ENCODE measurements at regions not wholly inside any gene's neighbourhood (a gene's known extent, or its start where the extent isn't known, plus 50 kb on each side); places are given as distances from the start of the nearest gene placed in this dataset.
A peak's percentile ranks its signal among the peaks of the same experiment; 100 is the strongest.
"Not testable (repeated sequence)": the region's sequence is repeated elsewhere in the genome, so short reads cannot be mapped to it uniquely, and the experiment has no call there.

DNA sequence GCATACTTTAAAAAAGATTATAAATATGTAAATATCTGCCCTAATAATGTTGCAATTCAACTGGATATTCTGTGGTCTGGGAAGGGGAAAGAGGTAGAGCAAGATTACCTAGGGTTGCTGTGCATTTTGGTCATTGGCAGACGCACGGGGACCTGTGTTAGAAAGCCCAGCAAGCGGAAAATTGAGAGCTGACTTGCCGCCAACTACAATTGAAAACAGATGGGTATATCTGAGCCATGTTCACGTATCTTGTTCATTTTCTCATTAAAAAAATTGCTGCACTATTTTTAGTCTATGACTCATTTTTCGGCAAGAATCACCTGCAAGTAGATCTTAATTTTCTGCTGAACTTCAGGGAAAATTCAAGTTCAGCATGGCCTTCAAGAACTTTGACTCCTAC is 308.5 kb upstream of the TMTC4 start:
- H3K27ac Mint-ChIP-seq = no peak overlapping the region
- no peak overlapping the region for H3K4me3 Mint-ChIP-seq
- no peaks in the 10 kb centered on the region for H3K9me3 Mint-ChIP-seq
- peaks cover 24% of the 10 kb centered on the region for H3K4me1 Mint-ChIP-seq
- H3K36me3 Mint-ChIP-seq (ENCODE audit: low read depth) = no peaks in the 10 kb centered on the region
- TF ChIP-seq CTCF (IDR thresholded peaks at IDR 0.05; ENCODE audit: unreplicated experiment in 3 of 3) = no peak
- H3K27me3 Mint-ChIP-seq (ENCODE audit: low read depth) = no peaks in the 10 kb centered on the region

GRCh38 chr13:100980171-100980570 is 305.6 kb upstream of the TMTC4 start:
- Mint-ChIP-seq H3K27me3 (ENCODE audit: low read depth) (no peaks in the 10 kb centered on the region), H3K9me3 (no peaks in the 10 kb centered on the region), H3K4me1 (peaks cover 24% of the 10 kb centered on the region), H3K4me3 (peak overlapping the region in 1 of 3 experiments; percentile 10), H3K36me3 (ENCODE audit: low read depth) (no peaks in the 10 kb centered on the region), H3K27ac (peak overlapping the region in 2 of 3 experiments; percentile 62 to 71)
- TF ChIP-seq CTCF (IDR thresholded peaks at IDR 0.05; ENCODE audit: unreplicated experiment in 3 of 3) = no peak

- no peak for TF ChIP-seq CTCF (IDR thresholded peaks at IDR 0.05; ENCODE audit: unreplicated experiment in 3 of 3)
- no peak overlapping the region for H3K27ac Mint-ChIP-seq
- no peak overlapping the region for H3K4me3 Mint-ChIP-seq
- no peaks in the 10 kb centered on the region for H3K36me3 Mint-ChIP-seq (ENCODE audit: low read depth)
- H3K27me3 Mint-ChIP-seq (ENCODE audit: low read depth) = no peaks in the 10 kb centered on the region
- H3K4me1 Mint-ChIP-seq = peaks cover 20% of the 10 kb centered on the region
- H3K9me3 Mint-ChIP-seq = no peaks in the 10 kb centered on the region
Measured at GRCh38 chr13:100977841-100978240, 303.2 kb upstream of the TMTC4 start.

DNA sequence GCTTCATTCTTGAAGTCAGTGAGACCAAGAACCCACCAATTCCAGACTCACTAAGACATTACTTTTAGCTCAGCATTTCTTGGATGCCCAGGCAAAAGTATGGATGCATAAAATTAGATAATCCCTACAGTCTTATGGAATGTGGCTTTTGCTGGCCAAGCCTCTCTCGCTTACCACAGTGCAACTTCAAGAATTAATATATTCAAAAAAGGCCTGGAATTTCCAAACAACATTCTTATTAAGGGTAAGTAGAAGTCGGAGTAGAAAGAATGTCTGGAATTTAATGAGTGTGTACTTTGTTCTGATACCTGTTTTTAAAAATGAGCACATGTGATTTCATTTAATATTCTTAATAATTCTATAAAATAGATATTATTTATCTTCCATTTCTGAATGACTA is 302.4 kb upstream of the TMTC4 start:
- Mint-ChIP-seq H3K27me3 (ENCODE audit: low read depth) (no peaks in the 10 kb centered on the region), H3K4me3 (no peak overlapping the region), H3K36me3 (ENCODE audit: low read depth) (no peaks in the 10 kb centered on the region), H3K27ac (no peak overlapping the region), H3K9me3 (peaks cover 6% of the 10 kb centered on the region), H3K4me1 (peaks cover 16% of the 10 kb centered on the region)
- no peak for TF ChIP-seq CTCF (IDR thresholded peaks at IDR 0.05; ENCODE audit: unreplicated experiment in 3 of 3)

DNA sequence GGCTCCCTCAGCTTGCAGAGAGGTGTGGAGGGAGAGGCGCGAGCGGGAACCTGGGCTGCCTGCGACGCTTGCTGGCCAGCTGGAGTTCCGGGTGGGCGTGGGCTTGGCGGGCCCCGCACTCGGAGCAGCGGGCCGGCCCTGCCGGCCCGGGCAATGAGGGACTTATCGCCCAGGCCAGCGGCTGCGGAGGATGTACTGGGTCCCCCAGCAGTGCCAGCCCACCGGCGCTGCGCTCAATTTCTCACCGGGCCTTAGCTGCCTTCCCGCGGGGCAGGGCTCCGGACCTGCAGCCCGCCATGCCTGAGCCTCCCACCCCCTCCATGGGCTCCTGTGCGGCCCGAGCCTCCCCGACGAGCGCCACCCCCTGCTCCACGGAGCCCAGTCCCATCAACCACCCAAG is 301.1 kb upstream of the TMTC4 start:
- not testable (repeated sequence) for H3K4me1 Mint-ChIP-seq; H3K27ac Mint-ChIP-seq; H3K4me3 Mint-ChIP-seq; H3K36me3 Mint-ChIP-seq (ENCODE audit: low read depth); H3K27me3 Mint-ChIP-seq (ENCODE audit: low read depth)
- peaks cover 13% of the 10 kb centered on the region for H3K9me3 Mint-ChIP-seq

- H3K36me3 Mint-ChIP-seq (ENCODE audit: low read depth) = no peaks in the 10 kb centered on the region
- peaks cover 14% of the 10 kb centered on the region for H3K9me3 Mint-ChIP-seq
- TF ChIP-seq CTCF (IDR thresholded peaks at IDR 0.05; ENCODE audit: unreplicated experiment in 3 of 3) = no peak
- peaks cover 7% of the 10 kb centered on the region for H3K4me1 Mint-ChIP-seq
- H3K27me3 Mint-ChIP-seq (ENCODE audit: low read depth) = no peaks in the 10 kb centered on the region
- no peak overlapping the region for H3K27ac Mint-ChIP-seq
- H3K4me3 Mint-ChIP-seq = no peak overlapping the region
Measured at GRCh38 chr13:100962585-100962984, 288.0 kb upstream of the TMTC4 start.

Measured in nephron (organoid).